ENCODE measurements at regions not wholly inside any gene's neighbourhood (a gene's known extent, or its start where the extent isn't known, plus 50 kb on each side); places are given as distances from the start of the nearest gene placed in this dataset.

GRCh38 chr3:194780706-194781105, 95.0 kb downstream of the FAM43A start:
- Histone ChIP-seq H3K27me3 (ENCODE audit: insufficient read depth, low read length) (no peaks in the 10 kb centered on the region), H3K4me1 (ENCODE audit: insufficient read depth, low read length) (peaks cover 10% of the 10 kb centered on the region), H3K9me3 (ENCODE audit: low read depth, low read length) (no peaks in the 10 kb centered on the region)

GRCh38 chr3:194781617-194782016, 95.9 kb downstream of the FAM43A start:
- Histone ChIP-seq H3K27me3 (ENCODE audit: insufficient read depth, low read length) (no peaks in the 10 kb centered on the region), H3K4me1 (ENCODE audit: insufficient read depth, low read length) (peaks cover 11% of the 10 kb centered on the region), H3K4me3 (ENCODE audit: low read length) (no peak overlapping the region), H3K9me3 (ENCODE audit: low read depth, low read length) (no peaks in the 10 kb centered on the region)

More at GRCh38 chr3:194780706-194781105, 95.0 kb downstream of the FAM43A start:
- no peak overlapping the region for H3K4me3 ChIP-seq (ENCODE audit: low read length)

GRCh38 chr3:194782698-194783404, 97.2 kb downstream of the FAM43A start:
- Histone ChIP-seq H3K9me3 (ENCODE audit: low read depth, low read length) (no peaks in the 10 kb centered on the region), H3K27me3 (ENCODE audit: insufficient read depth, low read length) (no peaks in the 10 kb centered on the region), H3K4me1 (ENCODE audit: insufficient read depth, low read length) (peaks cover 11% of the 10 kb centered on the region), H3K4me3 (ENCODE audit: low read length) (no peak overlapping the region)

GRCh38 chr3:194784361-194784760, 98.7 kb downstream of the FAM43A start:
- H3K9me3 ChIP-seq (ENCODE audit: low read depth, low read length) = no peaks in the 10 kb centered on the region
- H3K4me3 ChIP-seq (ENCODE audit: low read length) = no peak overlapping the region
- no peaks in the 10 kb centered on the region for H3K27me3 ChIP-seq (ENCODE audit: insufficient read depth, low read length)
- H3K4me1 ChIP-seq (ENCODE audit: insufficient read depth, low read length) = peaks cover 11% of the 10 kb centered on the region

- H3K4me1 ChIP-seq (ENCODE audit: insufficient read depth, low read length) = peaks cover 11% of the 10 kb centered on the region
- H3K9me3 ChIP-seq (ENCODE audit: low read depth, low read length) = no peaks in the 10 kb centered on the region
- no peaks in the 10 kb centered on the region for H3K27me3 ChIP-seq (ENCODE audit: insufficient read depth, low read length)
- no peak overlapping the region for H3K4me3 ChIP-seq (ENCODE audit: low read length)
These were observed 99.6 kb downstream of the FAM43A start for GRCh38 chr3:194785315-194785714.

GRCh38 chr3:194787072-194787471, 101.4 kb downstream of the FAM43A start:
- H3K27me3 ChIP-seq (ENCODE audit: insufficient read depth, low read length) = no peaks in the 10 kb centered on the region
- H3K4me3 ChIP-seq (ENCODE audit: low read length) = no peak overlapping the region
- no peaks in the 10 kb centered on the region for H3K9me3 ChIP-seq (ENCODE audit: low read depth, low read length)
- peaks cover 11% of the 10 kb centered on the region for H3K4me1 ChIP-seq (ENCODE audit: insufficient read depth, low read length)

GRCh38 chr3:194787650-194788049, 102.0 kb downstream of the FAM43A start:
- H3K9me3 ChIP-seq (ENCODE audit: low read depth, low read length) = no peaks in the 10 kb centered on the region
- no peaks in the 10 kb centered on the region for H3K27me3 ChIP-seq (ENCODE audit: insufficient read depth, low read length)
- H3K4me3 ChIP-seq (ENCODE audit: low read length) = no peak overlapping the region
- H3K4me1 ChIP-seq (ENCODE audit: insufficient read depth, low read length) = peaks cover 11% of the 10 kb centered on the region

GRCh38 chr3:194792368-194792767, 106.7 kb downstream of the FAM43A start:
- Histone ChIP-seq H3K27me3 (ENCODE audit: insufficient read depth, low read length) (no peaks in the 10 kb centered on the region), H3K9me3 (ENCODE audit: low read depth, low read length) (no peaks in the 10 kb centered on the region)

GRCh38 chr3:194797555-194798250, 112.0 kb downstream of the FAM43A start:
- no peak overlapping the region for H3K4me3 ChIP-seq (ENCODE audit: low read length)
- no peaks in the 10 kb centered on the region for H3K4me1 ChIP-seq (ENCODE audit: insufficient read depth, low read length)
- no peaks in the 10 kb centered on the region for H3K27me3 ChIP-seq (ENCODE audit: insufficient read depth, low read length)
- no peaks in the 10 kb centered on the region for H3K9me3 ChIP-seq (ENCODE audit: low read depth, low read length)

More at GRCh38 chr3:194792368-194792767, 106.7 kb downstream of the FAM43A start:
- Histone ChIP-seq H3K4me3 (ENCODE audit: low read length) (no peak overlapping the region), H3K4me1 (ENCODE audit: insufficient read depth, low read length) (no peaks in the 10 kb centered on the region)

GRCh38 chr3:194798486-194798885, 112.8 kb downstream of the FAM43A start:
- no peaks in the 10 kb centered on the region for H3K9me3 ChIP-seq (ENCODE audit: low read depth, low read length)
- no peaks in the 10 kb centered on the region for H3K27me3 ChIP-seq (ENCODE audit: insufficient read depth, low read length)
- no peaks in the 10 kb centered on the region for H3K4me1 ChIP-seq (ENCODE audit: insufficient read depth, low read length)
- no peak overlapping the region for H3K4me3 ChIP-seq (ENCODE audit: low read length)

GRCh38 chr3:194800002-194800401, 114.3 kb downstream of the FAM43A start:
- Histone ChIP-seq H3K27me3 (ENCODE audit: insufficient read depth, low read length) (no peaks in the 10 kb centered on the region), H3K9me3 (ENCODE audit: low read depth, low read length) (no peaks in the 10 kb centered on the region), H3K4me3 (ENCODE audit: low read length) (no peak overlapping the region), H3K4me1 (ENCODE audit: insufficient read depth, low read length) (no peaks in the 10 kb centered on the region)

GRCh38 chr3:194801461-194802432, 116.1 kb downstream of the FAM43A start:
- no peaks in the 10 kb centered on the region for H3K9me3 ChIP-seq (ENCODE audit: low read depth, low read length)
- no peak overlapping the region for H3K4me3 ChIP-seq (ENCODE audit: low read length)

GRCh38 chr3:194804796-194805195, 119.1 kb downstream of the FAM43A start:
- H3K27me3 ChIP-seq (ENCODE audit: insufficient read depth, low read length) = no peaks in the 10 kb centered on the region
- H3K4me3 ChIP-seq (ENCODE audit: low read length) = no peak overlapping the region
- H3K4me1 ChIP-seq (ENCODE audit: insufficient read depth, low read length) = no peaks in the 10 kb centered on the region
- no peaks in the 10 kb centered on the region for H3K9me3 ChIP-seq (ENCODE audit: low read depth, low read length)

More at GRCh38 chr3:194801461-194802432, 116.1 kb downstream of the FAM43A start:
- Histone ChIP-seq H3K4me1 (ENCODE audit: insufficient read depth, low read length) (no peaks in the 10 kb centered on the region), H3K27me3 (ENCODE audit: insufficient read depth, low read length) (no peaks in the 10 kb centered on the region)

- H3K27me3 ChIP-seq (ENCODE audit: insufficient read depth, low read length) = no peaks in the 10 kb centered on the region
- no peaks in the 10 kb centered on the region for H3K9me3 ChIP-seq (ENCODE audit: low read depth, low read length)
- H3K4me3 ChIP-seq (ENCODE audit: low read length) = no peak overlapping the region
- H3K4me1 ChIP-seq (ENCODE audit: insufficient read depth, low read length) = no peaks in the 10 kb centered on the region
These were observed 119.9 kb downstream of the FAM43A start for GRCh38 chr3:194805546-194805945.
